Suppressor macrophage (primary cell): ENCODE measurements at regions not wholly inside any gene's neighbourhood (a gene's known extent, or its start where the extent isn't known, plus 50 kb on each side); places are given as distances from the start of the nearest gene placed in this dataset.

Source experiments
- DNase-seq, 4 experiments: peaks; one replicate each; pipeline ENCODE4 v3.0.0-alpha.2; 2020 to 2022

DNA sequence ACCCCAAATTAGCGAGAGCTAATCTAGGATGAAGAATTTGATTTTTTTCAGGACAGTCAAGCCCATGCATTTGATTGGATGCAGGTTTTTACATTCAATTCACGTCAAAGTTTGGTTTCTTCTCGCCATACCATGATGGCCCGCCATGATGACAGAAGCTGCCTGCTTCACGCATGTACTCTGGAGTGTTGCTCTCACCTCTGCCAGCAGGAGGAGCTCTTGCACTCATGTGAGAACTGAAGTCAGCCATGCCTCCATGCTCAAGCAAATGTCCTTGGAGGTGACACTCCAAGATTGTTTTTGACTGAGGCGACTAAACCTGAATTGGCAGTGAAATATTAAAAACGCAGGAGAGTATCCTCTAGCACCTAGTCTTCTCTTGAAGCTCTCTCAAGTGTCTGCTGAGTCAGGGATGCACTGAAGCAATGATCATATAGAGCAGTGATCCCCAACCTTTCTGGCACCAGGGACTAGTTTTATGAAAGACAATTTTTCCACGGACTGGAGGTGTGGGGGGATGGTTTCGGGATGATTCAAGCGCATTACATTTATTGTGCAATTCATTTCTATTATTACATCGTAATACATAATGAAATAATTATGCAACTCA is 120.9 kb downstream of the SAMMSON start:
- peak; percentile 82 to 87 (median 84) for DNase-seq

DNA sequence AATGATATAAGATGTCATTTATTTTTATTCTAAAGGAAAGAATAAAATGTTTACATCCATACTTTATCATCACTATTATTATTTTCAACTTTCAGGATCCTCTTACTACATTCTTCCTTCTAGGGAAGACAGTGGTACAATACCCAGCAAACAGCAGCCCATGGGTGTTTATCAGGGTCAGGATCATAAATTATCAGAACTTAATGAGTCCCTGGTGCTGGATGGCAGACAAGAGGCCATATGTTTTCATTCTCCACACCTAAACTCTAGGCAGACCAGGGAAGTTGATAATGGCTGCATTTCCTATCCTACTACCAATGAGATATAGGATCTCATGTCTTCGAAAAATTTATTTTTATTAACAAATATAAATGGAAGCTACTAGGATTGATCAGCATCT is 127.7 kb downstream of the SAMMSON start:
- DNase-seq: no peak

GRCh38 chr3:70137366-70137765 is 137.8 kb downstream of the SAMMSON start:
- peak in 1 of 4 experiments; percentile 17 for DNase-seq

DNA sequence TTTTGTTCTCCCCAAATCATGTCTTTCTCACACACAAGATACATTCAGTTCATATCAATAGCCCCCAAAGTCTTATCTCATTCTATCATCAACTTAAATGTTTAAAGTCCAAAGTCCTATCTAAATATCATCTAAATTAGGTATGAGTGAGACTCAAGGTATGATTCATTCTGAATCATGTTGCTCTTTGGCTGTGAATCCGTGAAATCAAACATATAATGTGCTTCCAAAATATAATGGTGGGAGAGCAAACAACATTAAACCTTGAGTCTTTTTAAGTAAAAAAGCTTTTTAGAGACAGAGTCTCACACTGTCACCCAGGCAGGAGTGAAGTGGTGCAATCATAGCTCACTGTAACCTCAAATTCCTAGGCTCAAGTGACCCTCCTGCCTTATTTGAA is 139.1 kb downstream of the SAMMSON start:
- DNase-seq: no peak
